ENCODE measurements at regions not wholly inside any gene's neighbourhood (a gene's known extent, or its start where the extent isn't known, plus 50 kb on each side); places are given as distances from the start of the nearest gene placed in this dataset.
"Not testable (repeated sequence)": the region's sequence is repeated elsewhere in the genome, so short reads cannot be mapped to it uniquely, and the experiment has no call there.

GRCh38 chr16:29186306-29187220, 201.7 kb downstream of the LAT start:
- 77 to 86% (median 83%) methylated on average over 34 to 35 of the region's 35 CpGs for WGBS, 3 donors
- H3K27ac ChIP-seq (ENCODE audit: low read depth, low read length), result not testable (repeated sequence)

DNA sequence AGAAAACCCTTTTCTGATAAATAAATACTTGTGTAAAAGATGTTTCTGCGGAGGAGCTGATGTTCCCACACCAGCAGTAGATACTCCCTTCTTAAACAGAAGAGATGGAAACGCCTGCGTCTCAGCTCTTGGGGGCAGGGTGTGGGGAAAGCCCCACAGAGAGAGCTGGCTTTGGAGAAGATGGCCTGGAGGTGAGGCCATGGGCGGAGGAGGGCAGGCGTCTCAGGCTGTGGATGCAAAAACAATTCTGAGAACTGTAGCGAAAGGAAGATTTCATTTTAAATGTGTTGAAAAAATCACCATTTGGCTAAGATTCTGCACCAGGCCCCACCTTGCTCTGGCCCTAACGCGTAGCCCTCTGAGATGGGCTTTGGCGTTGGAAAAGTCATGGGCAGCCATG, 201.0 kb downstream of the LAT start:
- 74 to 90% (median 85%) methylated on average over 9 of the region's 9 CpGs for whole genome bisulfite sequencing, 3 donors
- not testable (repeated sequence) for H3K27ac ChIP-seq (ENCODE audit: low read depth, low read length)

DNA sequence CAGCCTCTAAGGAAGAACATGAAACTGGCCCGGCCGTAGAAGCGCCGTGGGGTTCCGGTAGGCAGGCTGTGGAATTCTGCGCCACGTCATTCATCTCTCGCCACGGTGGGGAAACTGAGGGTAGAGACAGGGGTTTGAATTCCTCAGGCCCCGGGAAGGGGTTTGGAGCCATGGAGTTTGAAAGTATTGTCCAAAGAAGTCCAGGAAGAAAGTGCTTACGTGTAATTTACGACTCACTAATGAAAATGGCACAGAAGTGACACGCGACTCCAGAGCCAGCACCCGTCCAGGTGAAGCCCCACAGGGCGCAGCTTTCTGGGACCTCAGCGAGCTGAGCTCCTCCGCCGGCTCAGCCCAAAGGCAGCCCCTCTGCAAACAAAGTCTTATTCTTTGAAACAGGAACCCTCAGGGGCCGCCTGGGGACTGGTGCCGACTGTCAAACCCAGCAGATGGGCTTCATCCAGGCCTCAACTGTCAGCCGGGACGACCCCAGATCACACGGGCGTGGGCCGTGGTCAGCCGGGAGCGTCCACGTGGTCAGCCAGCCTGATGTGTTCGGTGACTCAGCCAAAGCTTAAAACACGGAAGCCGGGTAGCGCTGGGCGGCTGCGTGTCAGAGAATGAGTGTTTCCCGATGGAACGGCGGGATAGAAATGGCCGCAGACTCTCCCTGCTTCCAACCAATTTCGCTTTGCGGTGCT, 200.0 kb downstream of the LAT start:
- 49 to 72% (median 50%) methylated on average over 40 to 41 of the region's 41 CpGs for whole genome bisulfite sequencing, 3 donors

GRCh38 chr16:29182940-29183868, 198.4 kb downstream of the LAT start:
- 66 to 80% (median 70%) methylated on average over 23 to 25 of the region's 25 CpGs for WGBS, 3 donors
- not testable (repeated sequence) for H3K27ac ChIP-seq (ENCODE audit: low read depth, low read length)

More for the DNA sequence above, 200.0 kb downstream of the LAT start:
- not testable (repeated sequence) for H3K27ac ChIP-seq (ENCODE audit: low read depth, low read length)

DNA sequence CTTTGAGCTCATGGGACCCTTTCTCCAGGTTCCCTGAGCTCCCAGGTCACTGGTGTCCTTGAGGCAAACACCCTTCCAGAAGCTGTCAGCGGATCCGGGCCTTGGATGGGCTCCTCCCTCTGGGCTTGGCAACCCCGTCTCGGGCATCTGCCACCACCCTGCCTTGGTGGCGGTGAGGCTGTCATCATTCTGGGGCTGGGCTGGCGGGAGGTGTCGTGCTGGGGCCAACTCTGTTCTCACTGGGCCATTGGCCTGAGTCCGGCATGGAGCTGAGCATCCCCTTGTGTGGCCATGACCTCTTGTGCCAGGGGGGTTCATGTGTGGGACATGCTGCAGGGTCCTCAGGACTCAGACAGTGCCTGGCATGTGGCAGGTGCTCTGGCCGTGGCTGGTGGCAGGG, 197.6 kb downstream of the LAT start:
- no peak overlapping the region for H3K27ac ChIP-seq (ENCODE audit: low read depth, low read length)
- 87 to 90% (median 89%) methylated on average over 9 of the region's 9 CpGs for WGBS, 3 donors

GRCh38 chr16:29181921-29182411, 197.1 kb downstream of the LAT start:
- 71 to 92% (median 91%) methylated on average over 15 to 17 of the region's 17 CpGs for WGBS, 3 donors
- H3K27ac ChIP-seq (ENCODE audit: low read depth, low read length), result not testable (repeated sequence)

DNA sequence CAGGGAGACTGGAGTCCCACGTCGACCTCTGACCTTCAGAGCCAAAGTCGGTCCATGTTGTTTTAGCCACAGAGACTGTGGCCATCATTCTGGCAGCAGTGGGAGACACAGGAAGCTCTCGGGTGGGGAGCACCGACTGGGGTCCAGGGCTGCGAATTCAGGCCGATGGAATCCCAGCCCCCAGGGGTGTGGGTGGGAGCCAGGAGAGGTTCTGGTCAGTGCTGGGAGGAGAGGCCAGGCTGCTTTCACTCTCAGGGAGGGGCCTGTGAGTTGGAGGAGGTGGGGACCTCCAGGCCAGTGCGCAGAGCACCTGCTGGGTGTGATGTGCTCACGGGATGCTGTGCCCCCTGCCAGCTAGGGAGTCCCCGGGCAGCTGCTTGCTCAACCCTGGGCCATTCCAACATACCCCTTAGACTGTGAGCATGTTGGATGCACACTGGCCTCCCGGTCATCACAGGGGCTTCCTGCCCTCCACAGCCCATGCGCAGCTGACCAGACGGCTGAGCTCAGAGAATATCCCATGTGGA, 196.5 kb downstream of the LAT start:
- not testable (repeated sequence) for H3K27ac ChIP-seq (ENCODE audit: low read depth, low read length)
- 90 to 93% (median 91%) methylated on average over 13 of the region's 13 CpGs for WGBS, 3 donors

DNA sequence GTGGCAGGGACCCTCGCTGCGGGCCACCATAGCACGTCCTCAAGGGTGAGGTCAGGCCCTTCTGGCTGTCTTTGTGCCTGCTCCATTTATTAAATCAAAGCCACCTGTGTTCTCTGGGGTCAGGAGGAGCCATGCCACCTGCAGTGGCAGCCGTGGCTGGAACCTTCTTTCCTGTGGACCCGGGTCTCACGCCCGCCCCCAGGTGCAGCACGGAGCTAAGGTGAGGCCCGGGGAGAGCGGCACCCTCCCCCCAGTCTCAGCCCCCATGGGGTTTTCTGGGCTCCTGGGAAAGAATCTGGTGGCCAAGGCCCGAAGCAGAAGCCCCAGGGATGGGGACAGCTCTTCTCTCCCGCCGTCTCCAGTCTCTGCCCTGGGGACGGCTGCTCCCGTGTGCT, 195.4 kb downstream of the LAT start:
- not testable (repeated sequence) for H3K27ac ChIP-seq (ENCODE audit: low read depth, low read length)
- 84 to 95% (median 88%) methylated on average over 14 to 15 of the region's 15 CpGs for WGBS, 3 donors

DNA sequence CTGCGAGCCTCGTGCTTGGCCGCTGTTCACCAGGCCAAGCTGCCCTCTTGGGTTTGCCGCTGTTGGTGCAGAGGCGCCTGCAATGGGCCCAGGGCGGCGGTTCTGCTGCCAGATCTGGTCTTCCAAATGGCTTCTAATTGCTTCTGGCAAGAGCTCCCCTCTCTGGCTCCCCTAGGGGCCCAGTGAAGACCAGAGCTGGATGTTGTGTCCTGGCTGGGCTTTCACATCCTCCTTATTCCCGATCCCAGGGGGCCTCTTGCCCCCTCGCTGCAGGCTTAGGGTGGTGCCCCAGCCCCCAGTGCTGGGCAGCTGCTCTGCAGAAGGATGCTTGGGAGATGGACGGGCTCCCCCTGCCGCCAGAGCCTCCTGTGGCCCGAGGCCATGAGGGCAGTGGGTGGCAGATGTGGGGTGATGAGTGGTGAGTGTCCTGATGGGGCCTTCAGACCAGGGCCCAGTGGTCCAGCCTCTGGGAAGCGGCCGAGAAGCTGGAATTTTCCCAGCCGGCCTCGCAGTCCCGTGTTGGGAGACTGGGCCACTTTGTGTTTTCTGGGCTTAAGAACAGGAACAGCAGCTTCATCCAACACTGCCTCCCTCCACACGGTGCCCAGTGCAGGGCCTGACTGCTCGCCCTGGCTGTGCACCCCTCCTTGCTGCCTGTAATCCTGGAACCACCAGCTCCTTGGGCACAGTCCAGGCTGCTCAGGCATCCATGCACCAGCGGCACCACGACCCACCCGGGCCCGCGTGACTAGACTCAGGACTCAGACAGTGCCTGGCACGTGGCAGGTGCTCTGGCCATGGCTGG, 194.8 kb downstream of the LAT start:
- WGBS, 3 donors, result 68 to 79% (median 77%) methylated on average over 25 of the region's 25 CpGs
- peak overlapping the region; percentile 13 for H3K27ac ChIP-seq (ENCODE audit: low read depth, low read length)

DNA sequence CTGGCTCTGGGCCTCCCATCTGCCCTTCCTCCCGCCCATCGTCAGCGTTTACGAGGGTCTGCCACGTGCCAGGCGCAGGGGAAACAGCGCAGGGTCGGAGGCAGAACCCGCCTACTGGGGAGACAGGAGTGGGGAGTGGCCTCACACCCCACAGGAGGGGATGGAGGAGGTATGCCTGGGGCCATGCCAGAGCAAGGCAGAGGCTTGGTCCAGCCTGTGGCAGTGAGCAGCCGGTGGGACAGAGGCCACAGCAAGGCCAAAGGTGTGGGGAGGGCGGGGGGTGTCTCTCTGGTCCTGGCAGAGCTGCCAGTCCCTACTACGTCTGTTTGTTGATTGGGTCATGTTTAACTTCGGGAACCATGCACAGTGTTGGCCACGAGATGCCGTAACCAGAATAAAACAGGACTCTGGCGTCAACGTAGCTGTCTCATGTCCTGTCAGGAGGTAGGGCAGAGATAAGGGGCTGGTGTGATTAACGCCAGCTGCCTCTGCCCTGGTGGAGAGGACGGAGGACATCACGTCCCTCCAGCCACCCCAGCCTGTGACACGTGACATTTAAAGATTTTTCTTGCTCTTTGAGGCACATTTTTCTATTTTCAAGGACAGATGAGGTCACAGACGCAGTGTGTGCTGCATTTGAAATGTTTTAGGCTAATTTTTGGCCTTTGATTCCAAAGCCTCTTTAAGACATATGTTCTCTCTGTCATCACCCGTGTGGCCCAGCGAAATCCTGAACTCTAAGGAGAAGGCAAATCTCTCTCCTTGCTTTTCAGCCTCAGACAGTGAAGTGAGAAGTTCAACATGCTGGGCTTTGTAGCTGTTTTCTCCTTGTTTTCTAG, 193.3 kb downstream of the LAT start:
- WGBS, 3 donors, result 17 to 55% (median 47%) methylated on average over 15 to 24 of the region's 24 CpGs
- H3K27ac ChIP-seq (ENCODE audit: low read depth, low read length), result not testable (repeated sequence)

GRCh38 chr16:29177203-29177887, 192.5 kb downstream of the LAT start:
- 60 to 76% (median 73%) methylated on average over 25 to 30 of the region's 30 CpGs for WGBS, 3 donors

GRCh38 chr16:29176822-29177202, 192.0 kb downstream of the LAT start:
- H3K27ac ChIP-seq (ENCODE audit: low read depth, low read length), result not testable (repeated sequence)
- WGBS, 3 donors, result 97 to 100% (median 98%) methylated on average over 5 to 7 of the region's 7 CpGs

More at GRCh38 chr16:29177203-29177887, 192.5 kb downstream of the LAT start:
- not testable (repeated sequence) for H3K27ac ChIP-seq (ENCODE audit: low read depth, low read length)

- H3K27ac ChIP-seq (ENCODE audit: low read depth, low read length), result not testable (repeated sequence)
- WGBS, 3 donors, result 71 to 87% (median 85%) methylated on average over 7 of the region's 7 CpGs
These were observed 191.3 kb downstream of the LAT start for GRCh38 chr16:29176154-29176470.

DNA sequence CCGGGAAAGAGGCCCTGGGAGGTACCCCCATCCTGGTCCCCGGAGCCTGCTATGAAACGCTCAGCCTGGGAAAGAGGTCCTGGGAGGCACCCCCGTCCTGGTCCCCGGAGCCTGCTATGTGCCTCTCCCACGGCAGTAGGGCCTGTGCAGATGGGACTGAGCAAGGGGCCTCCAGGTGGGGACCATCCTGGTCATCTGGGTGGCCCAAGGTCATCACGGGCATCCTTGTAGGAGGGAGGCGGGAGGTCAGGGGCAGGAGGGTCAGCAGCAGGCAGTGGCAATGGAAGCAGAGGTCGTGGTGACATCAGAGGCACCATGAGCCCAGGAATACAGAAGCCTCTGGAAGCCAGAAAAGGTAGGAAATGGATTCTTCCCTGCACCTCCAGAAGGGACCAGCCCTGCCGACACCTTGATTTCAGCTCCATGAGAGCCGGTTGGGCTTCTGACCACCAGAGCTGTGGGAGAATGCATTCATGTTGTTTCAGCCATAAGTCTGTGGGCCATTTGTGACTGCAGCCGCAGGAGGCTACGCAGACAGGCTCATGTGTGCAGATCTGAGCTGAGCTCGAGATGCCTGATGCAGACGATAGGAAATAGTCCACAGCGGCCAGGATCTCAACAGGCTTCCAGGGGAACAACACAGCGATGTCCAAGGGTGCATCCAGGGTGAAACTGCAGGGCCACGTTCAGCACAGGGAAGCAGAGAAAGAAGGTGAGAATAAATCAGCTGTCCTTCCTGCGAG, 190.7 kb downstream of the LAT start:
- WGBS, 3 donors, result 82 to 94% (median 90%) methylated on average over 18 to 19 of the region's 19 CpGs
- not testable (repeated sequence) for H3K27ac ChIP-seq (ENCODE audit: low read depth, low read length)
